SW 1271 (cell line): ENCODE measurements at regions not wholly inside any gene's neighbourhood (a gene's known extent, or its start where the extent isn't known, plus 50 kb on each side); places are given as distances from the start of the nearest gene placed in this dataset.
A peak's percentile ranks its signal among the peaks of the same experiment; 100 is the strongest.
"Not testable (repeated sequence)": the region's sequence is repeated elsewhere in the genome, so short reads cannot be mapped to it uniquely, and the experiment has no call there.

ENCODE experiments used
- DNase-seq, 2 experiments: peaks; one replicate each; lab custom pipeline; 2025; lab: John Stamatoyannopoulos, UW

GRCh38 chr2:211144078-211144477, 587.7 kb downstream of the CPS1 start:
- no peak for DNase-seq

GRCh38 chr2:211144974-211145665, 588.7 kb downstream of the CPS1 start:
- DNase-seq = no peak

GRCh38 chr2:211149731-211150130, 593.3 kb downstream of the CPS1 start:
- no peak for DNase-seq

GRCh38 chr2:211157211-211157610, 600.8 kb downstream of the CPS1 start:
- no peak for DNase-seq

GRCh38 chr2:211157856-211158463, 601.6 kb downstream of the CPS1 start:
- peak; percentile 6 to 55 for DNase-seq

GRCh38 chr2:211159972-211160371, 603.6 kb downstream of the CPS1 start:
- DNase-seq = no peak

- no peak for DNase-seq
Observed at GRCh38 chr2:211161236-211161635, 604.8 kb downstream of the CPS1 start.

GRCh38 chr2:211162911-211163310, 606.5 kb downstream of the CPS1 start:
- DNase-seq = no peak

- no peak for DNase-seq
Observed at GRCh38 chr2:211170843-211171242, 614.4 kb downstream of the CPS1 start.

GRCh38 chr2:211174021-211174420, 617.6 kb downstream of the CPS1 start:
- no peak for DNase-seq

GRCh38 chr2:211174631-211175030, 618.2 kb downstream of the CPS1 start:
- DNase-seq = no peak

GRCh38 chr2:211175956-211176355, 619.6 kb downstream of the CPS1 start:
- DNase-seq = no peak

- no peak for DNase-seq
Observed at GRCh38 chr2:211176514-211177141, 620.2 kb downstream of the CPS1 start.

- no peak for DNase-seq
Observed at GRCh38 chr2:211181626-211182025, 625.2 kb downstream of the CPS1 start.

GRCh38 chr2:211187602-211188001, 631.2 kb downstream of the CPS1 start:
- DNase-seq = no peak

- DNase-seq = no peak
Observed at GRCh38 chr2:211203986-211204385, 647.6 kb downstream of the CPS1 start.

- no peak for DNase-seq
Observed at GRCh38 chr2:211204456-211204855, 648.1 kb downstream of the CPS1 start.

- DNase-seq = no peak
Observed at GRCh38 chr2:211204902-211205301, 648.5 kb downstream of the CPS1 start.

- DNase-seq = no peak
Observed at GRCh38 chr2:211205358-211205757, 649.0 kb downstream of the CPS1 start.

GRCh38 chr2:211205836-211206235, 649.4 kb downstream of the CPS1 start:
- no peak for DNase-seq

GRCh38 chr2:211216221-211216620, 659.8 kb downstream of the CPS1 start:
- DNase-seq = no peak

- not testable (repeated sequence) for DNase-seq
Observed at GRCh38 chr2:211219548-211219947, 663.1 kb downstream of the CPS1 start.

- DNase-seq = no peak
Observed at GRCh38 chr2:211225784-211226183, 669.4 kb downstream of the CPS1 start.
